Osteocyte (in vitro differentiated cells): ENCODE measurements at regions not wholly inside any gene's neighbourhood (a gene's known extent, or its start where the extent isn't known, plus 50 kb on each side); places are given as distances from the start of the nearest gene placed in this dataset.

ENCODE experiments used
- DNase-seq: peaks from one replicate; pipeline ENCODE4 v3.0.0; 2021; ENCODE audit warnings: mixed read lengths; ENCODE audit not compliant: unreplicated experiment; ENCODE audit errors: extremely low spot score
- H3K27ac Mint-ChIP-seq: one replicate; pipeline ENCODE4 v1.8.0; 2021; ENCODE audit warnings: mild to moderate bottlenecking, mixed read lengths; ENCODE audit not compliant: unreplicated experiment
- H3K27me3 Mint-ChIP-seq: one replicate; pipeline ENCODE4 v1.8.0; 2021; ENCODE audit warnings: mixed read lengths; ENCODE audit not compliant: unreplicated experiment
- H3K36me3 Mint-ChIP-seq: one replicate; pipeline ENCODE4 v1.8.0; 2021; ENCODE audit warnings: mixed read lengths; ENCODE audit not compliant: unreplicated experiment
- H3K4me1 Mint-ChIP-seq: one replicate; pipeline ENCODE4 v1.8.0; 2021; ENCODE audit warnings: mixed read lengths; ENCODE audit not compliant: unreplicated experiment
- H3K4me3 Mint-ChIP-seq: one replicate; pipeline ENCODE4 v1.8.0; 2021; ENCODE audit warnings: mild to moderate bottlenecking, moderate library complexity, mixed read lengths; ENCODE audit not compliant: unreplicated experiment
- H3K9me3 Mint-ChIP-seq: one replicate; pipeline ENCODE4 v1.8.0; 2021; ENCODE audit warnings: mixed read lengths; ENCODE audit not compliant: unreplicated experiment
- CTCF ChIP-seq: fragments of 200-600 bp; sonication (generic); IDR thresholded peaks from 2 replicates; pipeline ENCODE4 v1.5.0; 2021; ENCODE audit warnings: antibody characterized with exemption, mild to moderate bottlenecking, moderate library complexity

DNA sequence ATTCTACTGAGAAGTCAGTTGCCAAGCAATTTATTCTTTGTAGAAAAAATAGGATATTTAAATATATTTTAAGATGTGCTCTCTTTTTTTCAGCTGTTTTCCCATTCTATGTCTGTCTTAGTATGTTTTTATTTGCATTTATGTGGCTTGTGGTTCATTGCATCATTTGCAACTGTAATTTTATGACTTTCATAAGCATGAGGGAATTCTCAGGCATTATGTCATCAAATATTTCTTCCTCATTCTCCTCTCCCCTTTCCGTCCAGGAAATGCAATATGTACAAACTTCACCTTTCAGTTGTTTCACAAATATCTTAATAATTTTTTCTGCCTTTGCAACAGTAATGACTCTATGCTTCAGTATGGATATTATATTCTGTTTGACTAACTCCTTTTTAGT lies 560.2 kb upstream of the LRATD1 start:
- no peak for DNase-seq
- no peaks in the 10 kb centered on the region for H3K4me1 Mint-ChIP-seq
- TF ChIP-seq CTCF, result no peak
- H3K36me3 Mint-ChIP-seq, result no peaks in the 10 kb centered on the region
- no peak overlapping the region for H3K27ac Mint-ChIP-seq
- H3K27me3 Mint-ChIP-seq, result no peaks in the 10 kb centered on the region
- no peak overlapping the region for H3K4me3 Mint-ChIP-seq
- no peaks in the 10 kb centered on the region for H3K9me3 Mint-ChIP-seq

- Mint-ChIP-seq H3K4me1 (no peaks in the 10 kb centered on the region), H3K9me3 (no peaks in the 10 kb centered on the region), H3K36me3 (no peaks in the 10 kb centered on the region), H3K27ac (no peak overlapping the region), H3K4me3 (no peak overlapping the region), H3K27me3 (no peaks in the 10 kb centered on the region)
- no peak for DNase-seq
- TF ChIP-seq CTCF, result no peak
These were observed 557.8 kb upstream of the LRATD1 start for GRCh38 chr2:14074691-14075090.

- no peak for TF ChIP-seq CTCF
- DNase-seq, result no peak
- Mint-ChIP-seq H3K9me3 (no peaks in the 10 kb centered on the region), H3K27ac (no peak overlapping the region), H3K36me3 (no peaks in the 10 kb centered on the region), H3K4me1 (no peaks in the 10 kb centered on the region), H3K27me3 (no peaks in the 10 kb centered on the region), H3K4me3 (no peak overlapping the region)
These were observed 552.9 kb upstream of the LRATD1 start for GRCh38 chr2:14079576-14079975.

GRCh38 chr2:14081521-14081920 lies 551.0 kb upstream of the LRATD1 start:
- TF ChIP-seq CTCF, result no peak
- no peak for DNase-seq
- H3K27me3 Mint-ChIP-seq, result no peaks in the 10 kb centered on the region
- no peaks in the 10 kb centered on the region for H3K4me1 Mint-ChIP-seq
- H3K4me3 Mint-ChIP-seq, result no peak overlapping the region
- H3K36me3 Mint-ChIP-seq, result no peaks in the 10 kb centered on the region
- H3K27ac Mint-ChIP-seq, result no peak overlapping the region
- no peaks in the 10 kb centered on the region for H3K9me3 Mint-ChIP-seq

DNA sequence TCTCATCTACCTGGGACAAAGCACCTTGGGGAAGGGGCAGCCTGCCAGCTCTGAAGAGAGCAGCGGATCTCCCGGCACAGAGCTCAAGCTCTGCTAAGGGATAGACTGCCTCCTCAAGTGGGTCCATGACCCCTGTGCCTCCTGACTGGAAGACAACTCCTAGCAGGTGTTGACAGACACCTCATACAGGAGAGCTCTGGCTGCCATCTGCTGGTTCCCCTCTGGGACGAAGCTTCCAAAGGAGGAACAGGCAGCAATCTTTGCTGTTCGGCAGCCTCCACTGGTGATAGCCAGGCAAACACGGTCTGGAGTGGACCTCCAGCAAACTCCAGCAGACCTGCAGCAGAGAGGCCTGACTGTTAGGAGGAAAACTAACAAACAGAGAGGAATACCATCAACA lies 549.9 kb upstream of the LRATD1 start:
- Mint-ChIP-seq H3K4me1 (no peaks in the 10 kb centered on the region), H3K9me3 (no peaks in the 10 kb centered on the region), H3K36me3 (no peaks in the 10 kb centered on the region), H3K27me3 (no peaks in the 10 kb centered on the region), H3K27ac (no peak overlapping the region), H3K4me3 (no peak overlapping the region)
- DNase-seq, result no peak
- no peak for TF ChIP-seq CTCF
